Renal cortical epithelial cell (primary cell): ENCODE measurements at regions not wholly inside any gene's neighbourhood (a gene's known extent, or its start where the extent isn't known, plus 50 kb on each side); places are given as distances from the start of the nearest gene placed in this dataset.
"Not testable (repeated sequence)": the region's sequence is repeated elsewhere in the genome, so short reads cannot be mapped to it uniquely, and the experiment has no call there.

Experiments
- DNase-seq: peaks from one replicate; pipeline ENCODE4 v3.0.0-alpha.2; 2011; ENCODE audit warnings: low read depth

DNA sequence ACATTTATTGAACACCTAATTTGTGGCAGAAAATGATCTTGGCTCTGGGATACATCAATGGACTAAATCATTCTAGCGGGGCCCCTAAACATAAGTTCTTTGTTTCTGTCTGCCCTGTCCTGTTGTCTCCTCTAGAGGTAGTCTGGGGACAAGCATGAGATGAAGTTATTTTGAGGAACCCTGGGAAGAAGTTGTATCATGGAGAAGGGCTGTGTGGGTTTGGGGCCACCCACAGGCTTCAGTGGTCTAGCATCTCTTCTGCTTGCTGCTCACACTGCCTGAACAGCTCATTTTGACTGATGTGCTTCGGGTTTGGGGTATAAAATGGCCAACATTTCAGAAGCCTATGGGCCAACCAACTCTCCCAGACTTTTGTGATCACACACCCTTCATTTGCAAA is 50.3 kb upstream of the OSBPL11 start:
- no peak for DNase-seq

DNA sequence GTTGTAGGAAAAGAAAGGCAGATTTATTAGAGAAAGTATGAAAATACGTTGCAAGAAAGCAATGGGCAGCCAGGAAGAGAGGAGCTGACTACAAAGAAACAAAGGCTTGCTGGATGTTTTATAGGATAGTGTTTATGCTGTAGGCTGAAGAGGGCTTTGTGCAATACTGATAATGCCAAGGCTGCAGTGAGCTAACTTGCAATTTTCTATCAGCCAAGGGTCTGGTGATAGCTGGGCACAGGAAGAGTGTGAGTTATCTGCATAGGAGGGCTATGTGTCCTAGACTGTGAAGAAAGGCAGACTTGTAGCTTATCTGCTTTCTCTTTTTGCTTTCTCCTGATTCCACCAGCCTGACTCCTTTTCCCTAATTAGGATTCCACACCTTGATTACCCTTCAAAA is 51.3 kb upstream of the OSBPL11 start:
- DNase-seq, result no peak

DNA sequence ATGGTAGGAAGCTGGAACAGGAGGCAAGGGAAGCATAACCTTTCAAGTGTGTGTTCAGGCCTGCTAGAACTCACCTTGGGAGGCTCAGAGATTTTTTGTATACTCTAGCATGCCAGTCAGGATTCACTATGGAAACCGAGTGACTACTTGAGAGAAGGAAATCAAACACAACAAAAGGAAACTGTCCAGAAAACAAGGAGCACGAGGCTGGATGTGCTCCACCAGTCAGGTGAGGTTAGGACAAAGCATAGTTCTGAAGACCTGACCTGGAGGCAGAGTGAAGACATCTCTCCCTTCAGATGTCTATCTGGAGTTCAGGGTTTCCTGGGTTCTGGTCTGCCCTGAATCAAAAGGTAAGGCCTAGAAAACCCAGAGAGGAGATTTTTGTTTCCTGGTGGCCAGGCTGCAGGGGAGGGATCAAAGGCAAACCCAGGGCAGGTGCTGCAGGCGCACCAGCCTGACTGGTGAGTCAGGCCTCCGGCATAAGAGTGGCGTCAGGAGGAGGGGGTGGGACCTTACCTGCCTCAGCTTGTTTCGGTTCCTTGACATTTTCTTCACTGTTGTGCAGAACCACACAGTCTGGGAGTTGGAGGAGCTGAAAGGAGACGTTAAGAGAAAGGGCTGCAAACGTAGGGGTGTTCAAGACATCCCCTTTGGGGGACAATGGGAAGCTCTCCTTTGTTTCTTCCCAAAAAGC is 52.2 kb upstream of the OSBPL11 start:
- DNase-seq, result peak; percentile 36

DNA sequence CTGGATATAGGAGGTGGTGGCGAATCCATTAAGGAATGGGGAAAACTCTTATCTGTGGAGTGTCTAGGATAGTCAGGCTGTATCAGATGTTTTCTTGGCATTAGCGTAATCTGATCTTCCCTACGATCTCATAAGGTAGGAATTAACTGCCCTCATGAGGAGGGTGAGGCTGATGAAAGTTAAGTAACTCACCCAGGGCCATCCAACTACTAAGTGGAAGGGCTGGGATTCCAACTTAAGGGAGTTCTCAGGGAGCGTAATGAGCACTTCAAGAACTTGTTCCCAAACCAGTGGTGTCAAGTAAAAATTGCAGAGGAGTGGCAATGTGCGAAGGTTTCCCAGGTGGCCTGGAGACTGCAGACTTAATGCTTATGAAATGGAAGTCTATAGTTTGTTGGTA is 55.9 kb upstream of the OSBPL11 start:
- DNase-seq, result no peak

DNA sequence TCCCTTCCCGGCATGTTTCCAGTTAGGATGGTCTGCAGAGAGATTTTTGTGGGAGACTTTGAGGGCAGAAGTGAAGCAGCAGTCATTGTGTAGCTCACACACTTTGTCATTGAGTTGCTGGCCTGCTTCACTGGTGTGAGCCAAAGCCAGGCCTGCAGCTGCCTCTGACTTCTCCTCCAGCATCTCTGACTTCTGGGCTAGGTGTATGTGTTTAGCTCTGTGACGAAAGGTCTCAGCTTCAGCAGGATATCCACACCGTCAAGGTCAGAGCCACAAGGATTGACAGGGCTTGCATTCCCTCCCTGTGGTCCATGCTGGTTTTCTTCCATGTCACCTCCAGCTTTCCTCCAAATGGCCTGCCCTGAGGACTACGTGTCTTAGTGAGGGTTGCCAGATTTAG is 57.1 kb upstream of the OSBPL11 start:
- no peak for DNase-seq

DNA sequence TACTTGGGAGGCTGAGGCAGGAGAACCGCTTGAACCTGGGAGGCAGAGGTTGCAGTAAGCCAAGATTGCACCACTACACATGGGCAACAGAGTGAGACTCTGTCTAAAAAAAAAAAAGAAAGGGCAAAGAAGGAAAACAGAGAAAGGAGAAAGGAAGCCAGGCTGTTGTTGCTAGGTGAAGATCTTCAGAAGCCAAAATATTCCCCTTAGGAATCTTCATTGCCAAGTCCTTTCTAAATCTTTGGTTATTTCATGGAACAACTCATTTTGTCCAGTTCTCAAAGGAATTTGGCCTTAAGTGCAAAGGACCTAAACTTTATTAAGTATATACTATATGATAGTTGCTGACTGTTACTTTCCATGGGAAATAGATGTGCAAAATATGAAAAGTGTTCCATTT is 59.2 kb upstream of the OSBPL11 start:
- no peak for DNase-seq

DNA sequence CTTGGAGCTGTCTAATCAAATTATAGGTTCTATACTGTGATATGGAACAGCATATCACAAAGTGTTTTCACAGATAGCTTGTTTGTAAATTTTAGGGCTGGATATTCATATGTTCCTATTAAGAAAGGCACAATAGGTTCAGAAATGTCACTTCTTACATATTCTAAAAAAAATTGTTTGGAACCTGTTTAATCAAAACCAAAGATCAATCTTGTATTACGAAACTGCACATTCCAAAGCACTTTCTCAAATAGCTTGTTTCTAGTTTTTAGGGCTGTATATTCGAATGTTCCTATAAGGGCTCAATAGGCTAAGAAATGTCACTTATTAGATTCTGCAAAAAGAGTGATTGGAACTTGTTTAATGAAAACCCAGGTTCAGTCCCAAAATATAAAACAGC is 67.4 kb upstream of the OSBPL11 start:
- no peak for DNase-seq

DNA sequence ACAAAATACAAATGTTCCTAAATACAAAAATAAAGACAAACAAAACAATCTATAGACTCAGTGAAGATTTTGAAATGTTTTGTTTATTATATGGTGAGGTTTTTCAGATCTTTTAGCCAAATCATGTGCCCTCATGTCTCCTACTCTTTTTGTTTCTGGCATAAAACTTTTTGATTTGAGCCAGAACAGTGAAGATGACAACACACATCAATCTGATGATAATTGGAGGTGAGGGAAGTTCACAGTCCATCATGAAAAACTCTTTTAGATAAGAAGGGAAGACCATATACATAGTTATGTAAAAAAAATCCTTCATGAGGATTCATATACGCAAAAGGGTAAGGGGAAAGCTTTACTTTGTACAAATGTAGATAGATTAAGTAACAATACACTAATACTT is 75.1 kb upstream of the OSBPL11 start:
- DNase-seq, result no peak

DNA sequence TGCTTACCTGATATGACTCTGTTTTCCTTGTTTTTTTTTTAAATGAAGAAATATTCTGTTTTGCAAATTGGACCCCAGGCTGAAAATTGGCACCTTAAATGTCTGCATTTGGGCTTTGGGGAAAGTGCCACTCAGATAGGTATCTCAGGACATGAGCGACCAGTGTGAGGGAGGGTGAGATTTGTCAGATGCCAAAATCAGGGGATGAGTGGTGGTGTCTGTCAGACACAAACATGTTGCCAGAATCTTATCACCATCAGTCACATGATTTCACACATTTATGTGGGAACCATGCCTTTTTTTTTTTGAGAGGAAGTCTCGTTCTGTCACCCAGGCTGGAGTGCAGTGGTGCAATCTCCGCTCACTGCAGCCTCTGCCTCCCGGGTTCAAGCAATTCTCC is 75.6 kb upstream of the OSBPL11 start:
- DNase-seq, result no peak

DNA sequence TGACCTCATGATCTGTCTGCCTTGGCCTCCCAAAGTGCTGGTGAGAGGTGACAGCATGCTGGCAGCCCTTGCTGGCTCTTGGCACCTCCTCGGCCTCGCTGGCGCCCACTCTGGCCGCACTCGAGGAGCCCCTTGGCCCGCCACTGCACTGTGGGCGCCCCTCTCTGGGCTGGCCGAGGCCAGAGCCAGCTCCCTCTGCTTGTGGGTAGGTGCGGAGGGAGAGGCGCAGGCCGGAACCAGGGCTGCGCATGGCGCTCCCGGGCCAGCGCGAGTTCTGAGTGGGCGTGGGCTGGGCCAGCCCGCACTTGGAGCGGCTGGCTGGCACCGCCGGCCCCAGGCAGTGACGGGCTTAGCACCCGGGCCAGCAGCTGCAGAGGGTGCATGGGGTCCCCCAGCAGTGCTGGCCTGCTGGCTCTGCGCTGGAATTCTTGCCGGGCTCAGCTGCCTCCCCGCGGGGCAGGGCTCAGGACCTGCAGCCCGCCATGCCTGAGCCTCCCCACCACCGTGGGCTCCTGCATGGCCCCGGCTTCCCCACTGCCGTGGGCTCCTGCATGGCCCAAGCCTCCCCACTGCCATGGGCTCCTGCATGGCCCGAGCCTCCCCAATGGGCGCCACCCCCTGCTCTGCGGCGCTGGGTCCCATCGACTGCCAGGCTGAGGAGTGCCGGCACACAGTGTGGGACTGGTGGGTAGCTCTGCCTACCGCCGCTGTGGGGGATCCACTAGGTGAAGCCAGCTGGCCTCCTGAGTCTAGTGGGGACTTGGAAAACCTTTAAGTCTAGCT is 76.4 kb upstream of the OSBPL11 start:
- no peak for DNase-seq

DNA sequence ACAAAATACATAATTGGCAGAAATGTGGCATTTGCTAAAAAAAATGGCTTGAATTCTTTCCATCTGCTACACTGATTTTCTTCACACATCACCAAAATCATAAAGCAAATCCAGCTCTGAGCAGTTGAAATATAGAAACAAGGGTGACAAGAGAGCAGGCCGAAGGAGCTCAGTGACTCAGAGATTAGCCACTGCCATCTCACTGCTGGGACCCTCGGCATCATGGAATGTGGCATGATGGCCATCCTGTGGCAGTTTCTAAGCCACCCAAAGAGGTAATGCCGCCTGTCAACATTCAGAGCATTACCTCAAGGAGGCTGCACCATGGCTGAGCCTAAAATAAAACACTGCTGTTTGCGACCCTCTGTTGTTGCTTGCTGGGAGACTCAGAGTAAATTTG is 80.5 kb upstream of the OSBPL11 start:
- DNase-seq, result no peak

DNA sequence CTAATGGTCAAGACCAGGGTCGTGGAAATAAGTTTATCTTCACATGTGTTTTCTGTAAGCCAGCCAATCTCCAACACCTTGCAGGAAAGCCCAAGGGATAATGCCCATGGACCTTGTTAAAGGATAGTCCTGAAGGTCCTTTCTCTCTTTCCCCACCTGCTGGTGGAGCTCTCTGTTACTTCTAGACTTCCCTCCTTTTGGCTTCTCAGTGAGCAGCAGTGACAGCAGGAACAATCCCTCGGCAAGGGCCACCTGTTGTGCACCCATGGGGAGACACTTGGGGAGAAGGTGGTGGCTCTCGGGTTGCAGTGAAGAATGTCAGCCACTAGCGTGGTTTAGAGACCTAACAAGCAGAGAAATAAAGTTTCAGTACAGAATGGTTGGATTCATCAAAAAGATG is 84.0 kb upstream of the OSBPL11 start:
- peak; percentile 7 for DNase-seq

DNA sequence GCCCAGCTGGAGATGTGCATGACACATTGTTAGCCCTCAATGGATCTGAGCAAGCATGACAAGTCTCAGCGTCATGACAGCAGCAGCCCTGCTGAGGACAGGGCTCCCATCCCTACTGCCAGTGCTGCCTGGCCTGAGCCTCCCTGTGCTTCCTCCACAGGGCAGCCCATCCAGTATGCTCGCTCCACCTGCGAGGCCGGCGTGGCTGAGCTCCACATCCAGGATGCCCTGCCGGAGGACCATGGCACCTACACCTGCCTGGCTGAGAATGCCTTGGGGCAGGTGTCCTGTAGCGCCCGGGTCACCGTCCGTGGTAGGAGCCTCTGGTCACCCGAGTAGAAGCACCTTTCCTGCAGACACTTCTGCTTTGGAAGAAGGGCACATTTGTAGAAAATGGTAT is 85.8 kb upstream of the OSBPL11 start:
- no peak for DNase-seq

DNA sequence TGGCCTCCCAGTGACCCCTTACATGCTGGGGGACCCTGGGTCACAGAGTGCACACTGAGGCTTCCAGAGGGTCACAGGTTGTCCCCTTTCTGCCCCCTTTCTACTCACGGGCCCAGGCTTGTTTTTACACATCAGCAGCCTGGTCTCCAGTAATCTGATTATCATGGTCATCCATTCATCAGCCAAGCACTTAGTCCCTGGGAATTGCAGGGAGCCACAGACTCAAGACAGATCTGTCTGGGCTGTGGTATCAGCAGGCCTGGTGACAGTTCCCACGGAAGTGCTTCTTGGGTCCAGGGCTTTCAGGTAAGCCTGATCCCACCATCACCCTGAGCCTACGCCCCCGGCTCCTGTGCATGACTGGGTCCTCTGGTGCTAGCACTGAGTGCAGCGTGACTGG is 86.6 kb upstream of the OSBPL11 start:
- not testable (repeated sequence) for DNase-seq

DNA sequence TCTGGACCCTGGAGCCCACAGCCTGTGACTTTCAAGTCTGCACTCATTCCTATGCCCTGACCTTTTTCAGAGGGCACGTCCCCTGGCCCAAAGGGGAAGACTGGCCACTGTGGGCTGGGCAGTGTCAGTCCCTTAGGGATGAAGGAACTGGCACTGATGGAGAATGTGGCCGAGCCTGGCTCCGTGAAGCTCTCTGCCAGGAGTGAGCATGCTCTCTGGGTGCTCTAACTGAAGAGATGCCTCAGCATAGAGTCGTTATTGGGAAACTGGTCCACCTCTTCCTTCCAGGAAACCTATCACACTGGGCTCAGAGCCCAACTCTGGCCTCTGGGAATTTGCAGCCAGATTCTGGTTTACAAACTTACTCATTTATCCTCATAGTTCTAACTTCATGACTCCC is 87.3 kb upstream of the OSBPL11 start:
- peak; percentile 16 for DNase-seq

DNA sequence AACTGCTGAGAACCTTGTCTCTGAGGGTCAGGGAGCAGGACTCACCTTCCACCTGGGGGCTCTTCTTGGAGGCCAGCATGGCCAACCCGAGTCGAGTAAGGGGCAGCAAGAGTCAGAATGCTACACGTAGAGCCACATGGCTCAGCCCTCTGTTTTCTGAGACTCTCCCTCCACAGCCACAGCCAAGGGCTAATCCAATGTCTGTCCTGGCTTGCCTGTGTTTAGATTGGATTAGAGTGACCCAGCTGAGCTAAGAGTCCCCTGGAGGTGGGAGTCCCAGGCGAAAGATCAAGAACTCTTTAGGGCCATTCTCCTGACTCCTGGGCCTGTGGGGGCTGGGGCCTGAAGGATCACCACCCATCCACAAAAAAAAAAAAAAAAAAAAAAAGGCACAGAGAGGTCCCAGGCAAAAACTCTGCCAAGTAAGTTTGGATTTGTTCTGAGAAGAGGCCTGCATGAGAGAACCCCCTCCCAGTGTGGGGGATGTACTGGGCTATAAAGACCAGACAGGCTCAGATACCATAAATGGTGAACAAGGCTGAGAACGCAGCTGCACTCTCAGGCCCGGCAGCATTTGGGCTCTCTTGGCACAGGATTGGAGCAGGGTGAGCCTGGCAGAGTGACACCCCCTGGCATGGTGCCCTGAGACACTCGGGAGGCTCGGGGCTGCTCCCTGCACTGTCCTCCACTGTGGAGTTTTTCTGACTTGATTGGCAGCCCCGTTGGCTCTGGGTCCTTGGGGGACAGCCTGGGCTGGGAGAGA is 88.0 kb upstream of the OSBPL11 start:
- no peak for DNase-seq

DNA sequence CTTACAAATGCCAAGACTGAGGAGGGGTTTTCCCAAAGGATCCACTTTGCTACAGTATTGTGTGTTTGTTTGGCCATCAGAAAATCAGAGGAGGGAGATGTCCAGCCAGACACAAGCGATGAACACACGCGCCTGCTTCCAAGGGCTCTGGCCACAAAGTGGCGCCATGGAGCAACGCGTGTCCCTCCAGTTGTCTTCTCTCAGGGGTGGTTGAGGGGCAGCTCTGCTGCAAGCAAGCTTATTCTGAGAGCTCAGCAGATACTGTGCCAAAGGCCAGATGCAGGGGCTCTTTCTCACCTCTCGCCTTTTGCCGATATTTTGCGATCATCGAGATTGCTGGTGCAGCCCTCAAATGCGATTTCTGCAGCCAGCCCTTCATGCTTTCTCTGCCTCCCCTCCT is 88.9 kb upstream of the OSBPL11 start:
- no peak for DNase-seq

DNA sequence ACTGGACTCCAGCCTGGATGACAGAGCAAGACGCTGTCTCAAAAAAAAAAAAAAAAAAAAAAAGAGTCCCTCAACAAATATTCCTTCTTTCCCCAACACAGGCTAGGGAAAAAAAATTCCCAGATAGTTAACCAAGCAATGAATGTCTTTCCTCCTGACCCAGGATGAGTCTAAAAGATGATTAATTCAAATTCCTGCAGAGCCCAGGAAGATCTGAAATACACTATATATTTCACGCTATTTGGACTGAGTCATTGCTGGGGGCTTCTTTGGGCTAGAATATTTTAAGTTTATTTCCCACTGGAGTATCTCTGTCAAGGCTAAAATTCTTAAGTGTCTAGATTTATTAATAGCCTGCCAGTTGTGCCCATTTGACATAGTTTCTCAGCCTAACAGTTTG is 90.4 kb upstream of the OSBPL11 start:
- DNase-seq, result not testable (repeated sequence)

DNA sequence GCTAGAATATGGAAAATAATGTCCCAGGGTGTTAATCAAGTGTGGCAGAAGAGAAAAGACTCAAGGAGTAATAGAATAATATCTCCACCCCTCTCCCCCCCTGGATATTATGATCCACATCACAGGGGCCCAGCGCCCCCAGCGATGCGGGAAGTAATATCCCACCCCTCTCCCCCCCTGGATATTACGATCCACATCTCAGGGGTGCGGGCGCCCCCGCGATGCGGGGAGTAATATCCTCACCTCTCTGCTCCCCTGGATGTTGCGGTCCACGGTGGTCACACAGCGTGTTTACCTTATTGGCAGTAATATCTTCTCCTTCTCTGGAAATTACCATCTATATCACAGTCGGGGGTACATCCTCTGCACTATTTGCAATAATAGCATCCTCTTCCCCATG is 97.1 kb upstream of the OSBPL11 start:
- no peak for DNase-seq

DNA sequence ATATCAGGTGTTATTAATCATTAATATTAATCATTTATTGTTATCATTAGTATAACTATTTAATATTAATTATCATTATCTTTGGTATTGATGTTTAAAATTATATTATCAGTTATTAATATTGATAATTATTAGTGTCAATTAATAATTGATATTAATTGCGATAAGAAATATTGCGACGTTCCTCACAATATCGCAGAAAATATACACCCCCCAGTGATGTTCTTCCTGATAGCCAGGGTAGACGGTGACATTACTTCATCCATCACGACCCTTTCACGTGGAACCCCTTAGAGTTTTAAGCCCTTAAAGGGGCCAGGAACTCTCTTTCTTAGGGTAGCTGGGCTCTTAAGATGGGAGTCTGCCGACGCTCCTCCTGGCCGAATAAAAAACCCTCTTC is 98.6 kb upstream of the OSBPL11 start:
- DNase-seq, result no peak

DNA sequence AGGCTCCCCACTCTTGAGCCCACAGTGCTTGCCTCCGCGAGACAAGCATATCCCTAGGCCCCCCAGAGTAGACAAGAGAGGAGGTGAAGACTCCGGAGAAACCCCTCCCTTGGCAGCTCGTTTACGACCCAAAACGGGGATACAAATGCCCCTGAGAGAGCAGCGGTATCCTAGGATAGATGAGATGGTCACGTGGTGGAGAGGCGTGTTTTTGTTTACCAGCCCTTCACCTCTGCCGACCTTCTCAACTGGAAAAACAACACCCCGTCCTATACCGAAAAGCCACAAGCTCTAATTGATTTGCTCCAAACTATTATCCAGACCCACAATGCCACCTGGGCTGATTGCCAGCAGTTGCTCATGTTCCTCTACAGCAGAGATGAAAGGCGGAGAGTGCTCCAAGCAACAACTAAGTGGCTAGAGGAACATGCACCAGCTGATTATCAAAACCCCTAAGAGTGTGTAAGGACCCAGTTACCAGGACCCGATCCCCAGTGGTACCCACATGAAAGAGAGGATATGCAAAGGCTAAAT is 99.5 kb upstream of the OSBPL11 start:
- no peak for DNase-seq

DNA sequence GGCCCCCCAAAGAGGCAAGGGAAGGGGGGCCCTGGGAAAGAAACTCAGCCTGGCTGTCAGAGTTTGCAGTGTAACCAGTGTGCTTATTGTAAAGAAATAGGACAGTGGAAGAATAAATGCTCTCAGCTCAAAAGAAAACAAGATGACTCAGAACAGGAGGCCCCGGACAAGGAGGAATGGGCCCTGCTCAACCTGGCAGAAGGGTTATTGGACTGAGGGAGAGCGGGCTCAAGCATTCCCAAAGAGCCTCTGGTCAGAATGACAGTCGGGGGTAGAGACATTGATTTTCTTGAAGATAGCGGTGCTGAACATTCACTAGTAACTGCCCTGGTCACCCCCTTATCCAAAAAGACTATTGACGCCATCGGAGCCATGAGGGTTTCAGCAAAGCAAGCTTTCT is 100.4 kb upstream of the OSBPL11 start:
- no peak for DNase-seq

DNA sequence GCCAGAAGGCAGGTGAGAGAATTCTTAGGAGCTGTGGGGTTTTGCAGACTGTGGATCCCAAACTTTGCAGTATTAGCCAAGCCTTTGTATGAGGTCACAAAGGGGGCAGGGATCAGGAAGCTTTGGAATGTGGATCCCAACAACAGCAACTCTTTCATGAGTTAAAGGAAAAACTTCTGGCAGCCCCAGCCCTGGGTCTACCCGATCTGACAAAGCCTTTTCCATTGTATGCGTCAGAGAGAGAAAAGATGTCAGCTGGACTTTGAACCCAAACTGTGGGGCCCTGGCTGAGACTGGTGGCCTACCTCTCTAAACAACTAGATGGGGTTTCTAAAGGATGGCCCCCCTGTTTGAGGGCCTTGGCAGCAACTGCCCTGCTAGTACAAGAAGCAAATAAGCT is 101.8 kb upstream of the OSBPL11 start:
- DNase-seq, result not testable (repeated sequence)
